Ascending aorta (tissue), 2 donors: ENCODE measurements at regions not wholly inside any gene's neighbourhood (a gene's known extent, or its start where the extent isn't known, plus 50 kb on each side); places are given as distances from the start of the nearest gene placed in this dataset.

ENCODE experiments used
- DNase-seq, 2 donors: peaks; one replicate each; pipeline ENCODE4 v3.0.0-alpha.2; 2019; ENCODE audit warnings: low spot score in 2 of 2
- H3K27ac ChIP-seq, 2 donors: fragments of 200-600 bp; sonication (generic); one replicate each; pipeline ENCODE4 v1.5.1; 2016 to 2017; ENCODE audit warnings: mild to moderate bottlenecking in 1 of 2
- H3K27me3 ChIP-seq: fragments of 200-600 bp; sonication (generic); one replicate; pipeline ENCODE4 v1.5.1; 2017
- H3K36me3 ChIP-seq, 2 donors: fragments of 200-600 bp; sonication (generic); one replicate each; pipeline ENCODE4 v1.5.1; 2016
- H3K4me1 ChIP-seq, 2 donors: fragments of 200-600 bp; sonication (generic); one replicate each; pipeline ENCODE4 v1.5.1; 2016 to 2017; ENCODE audit warnings: mild to moderate bottlenecking in 1 of 2
- H3K4me3 ChIP-seq, 2 donors: fragments of 200-600 bp; sonication (generic); one replicate each; pipeline ENCODE4 v1.5.1; 2016 to 2017; ENCODE audit warnings: mild to moderate bottlenecking in 1 of 2
- H3K9me3 ChIP-seq, 2 donors: fragments of 200-600 bp; sonication (generic); one replicate each; pipeline ENCODE4 v1.5.1; 2016
- intact Hi-C: fragments of 100-400 bp; cut with DNase I; formaldehyde crosslinking; loops from one replicate; pipeline ENCODE4 v1.15.1; 2023
- TF ChIP-seq, protein P1 (sequence below), 3 experiments: fragments of 200-600 bp in 2 of 3; fragments of 450-650 bp in 1 of 3; sonication (generic) in 2 of 3; IDR thresholded peaks; one replicate each; pipeline ENCODE4 v1.5.1; 2016 to 2019; ENCODE audit warnings: antibody characterized with exemption in 3 of 3, mild to moderate bottlenecking in 1 of 3, moderate library complexity in 1 of 3

DNA sequence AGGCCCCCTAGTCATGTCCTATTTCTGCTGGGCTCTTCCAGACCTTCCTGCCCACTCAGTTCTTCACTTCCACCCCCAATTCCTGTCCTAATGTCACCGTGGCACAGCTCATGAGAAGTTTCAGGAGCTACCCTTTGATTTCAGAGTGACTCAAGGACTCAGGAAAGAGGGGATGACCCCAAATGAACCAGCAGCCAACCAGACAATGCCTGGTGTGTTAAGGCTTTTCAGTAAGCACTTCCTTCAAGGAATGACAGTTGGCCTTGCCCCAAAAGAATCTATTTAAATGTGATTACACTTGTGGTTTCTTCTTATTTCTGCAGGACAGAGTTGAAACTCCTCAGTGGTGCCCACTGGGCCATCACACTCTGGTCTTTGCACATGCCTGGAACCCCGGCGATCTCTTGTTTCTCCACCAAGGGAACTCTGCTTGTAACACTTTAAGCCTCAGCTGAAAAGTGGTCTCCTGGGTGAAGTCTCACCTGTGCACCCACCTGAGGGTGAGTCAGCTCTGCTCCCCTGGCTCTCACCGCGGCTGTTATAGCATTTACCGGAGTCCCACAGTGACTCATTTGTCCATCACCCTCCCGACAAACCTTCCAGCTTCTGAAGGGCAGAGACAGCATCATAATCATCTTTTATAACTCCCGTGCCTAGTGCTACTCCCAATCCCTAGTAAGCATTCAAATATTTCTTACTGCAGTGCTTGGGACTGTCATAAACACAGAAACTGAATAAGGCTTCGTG is 123.0 kb upstream of the SVIL start:
- Histone ChIP-seq H3K27me3 (no peaks in the 10 kb centered on the region), H3K27ac (no peak overlapping the region), H3K4me1 (no peaks in the 10 kb centered on the region), H3K36me3 (no peaks in the 10 kb centered on the region), H3K4me3 (no peak overlapping the region), H3K9me3 (no peaks in the 10 kb centered on the region)
- intact Hi-C loops, result no loop called here
- TF ChIP-seq, protein P1, sequence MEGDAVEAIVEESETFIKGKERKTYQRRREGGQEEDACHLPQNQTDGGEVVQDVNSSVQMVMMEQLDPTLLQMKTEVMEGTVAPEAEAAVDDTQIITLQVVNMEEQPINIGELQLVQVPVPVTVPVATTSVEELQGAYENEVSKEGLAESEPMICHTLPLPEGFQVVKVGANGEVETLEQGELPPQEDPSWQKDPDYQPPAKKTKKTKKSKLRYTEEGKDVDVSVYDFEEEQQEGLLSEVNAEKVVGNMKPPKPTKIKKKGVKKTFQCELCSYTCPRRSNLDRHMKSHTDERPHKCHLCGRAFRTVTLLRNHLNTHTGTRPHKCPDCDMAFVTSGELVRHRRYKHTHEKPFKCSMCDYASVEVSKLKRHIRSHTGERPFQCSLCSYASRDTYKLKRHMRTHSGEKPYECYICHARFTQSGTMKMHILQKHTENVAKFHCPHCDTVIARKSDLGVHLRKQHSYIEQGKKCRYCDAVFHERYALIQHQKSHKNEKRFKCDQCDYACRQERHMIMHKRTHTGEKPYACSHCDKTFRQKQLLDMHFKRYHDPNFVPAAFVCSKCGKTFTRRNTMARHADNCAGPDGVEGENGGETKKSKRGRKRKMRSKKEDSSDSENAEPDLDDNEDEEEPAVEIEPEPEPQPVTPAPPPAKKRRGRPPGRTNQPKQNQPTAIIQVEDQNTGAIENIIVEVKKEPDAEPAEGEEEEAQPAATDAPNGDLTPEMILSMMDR (IDR thresholded peaks at IDR 0.05), result no peak
- no peak for DNase-seq

DNA sequence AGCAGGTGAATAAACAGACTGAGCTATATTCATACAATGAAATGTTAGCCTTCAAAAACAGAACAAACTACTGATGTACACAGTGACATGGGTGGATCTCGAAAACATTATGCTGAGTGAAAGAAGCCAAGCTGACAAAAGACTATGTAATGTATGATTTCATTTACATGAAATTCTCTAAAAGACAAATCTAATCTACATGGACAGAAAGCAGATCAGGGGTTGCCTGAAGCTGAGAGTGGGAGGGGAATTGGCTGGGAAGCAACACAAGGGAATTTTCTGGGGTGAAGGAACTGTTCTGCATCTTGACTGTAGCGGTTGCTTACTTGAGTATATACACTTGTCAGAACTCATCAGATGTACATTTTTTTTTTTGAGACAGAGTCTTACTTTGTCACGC is 121.7 kb upstream of the SVIL start:
- peaks cover 0 to under 1% of the 10 kb centered on the region in 2 donors for H3K4me1 ChIP-seq
- DNase-seq, result no peak
- no peak overlapping the region for H3K27ac ChIP-seq
- intact Hi-C loops, result no loop called here
- no peak overlapping the region for H3K4me3 ChIP-seq
- H3K9me3 ChIP-seq, result no peaks in the 10 kb centered on the region
- no peaks in the 10 kb centered on the region for H3K36me3 ChIP-seq
- TF ChIP-seq, protein P1 (IDR thresholded peaks at IDR 0.05), result no peak
- H3K27me3 ChIP-seq, result no peaks in the 10 kb centered on the region

DNA sequence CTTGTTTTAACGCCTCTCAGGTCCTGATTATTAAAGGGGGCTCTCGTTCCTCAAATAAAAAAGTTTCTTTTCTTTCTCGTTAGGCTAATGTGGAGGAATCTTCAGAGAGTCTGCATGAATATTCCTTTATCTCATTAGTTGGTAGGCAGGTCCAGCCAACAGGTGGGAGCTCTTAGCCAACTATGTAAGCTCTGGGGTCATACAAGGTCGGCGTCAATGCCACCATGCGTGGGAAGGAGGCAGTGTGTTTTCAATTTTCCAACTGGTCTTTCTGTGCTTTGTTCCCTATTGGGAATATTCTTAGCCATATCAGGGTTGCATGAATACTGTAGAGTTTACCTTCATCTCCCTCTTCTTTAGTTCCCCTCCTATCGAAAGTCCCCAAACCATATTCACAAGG is 118.5 kb upstream of the SVIL start:
- Histone ChIP-seq H3K4me1 (peaks cover 0 to 8% of the 10 kb centered on the region in 2 donors), H3K4me3 (no peak overlapping the region), H3K27ac (no peak overlapping the region), H3K9me3 (no peaks in the 10 kb centered on the region), H3K27me3 (no peaks in the 10 kb centered on the region), H3K36me3 (no peaks in the 10 kb centered on the region)
- DNase-seq, result no peak
- intact Hi-C loops, result no loop called here
- TF ChIP-seq, protein P1 (IDR thresholded peaks at IDR 0.05), result no peak

DNA sequence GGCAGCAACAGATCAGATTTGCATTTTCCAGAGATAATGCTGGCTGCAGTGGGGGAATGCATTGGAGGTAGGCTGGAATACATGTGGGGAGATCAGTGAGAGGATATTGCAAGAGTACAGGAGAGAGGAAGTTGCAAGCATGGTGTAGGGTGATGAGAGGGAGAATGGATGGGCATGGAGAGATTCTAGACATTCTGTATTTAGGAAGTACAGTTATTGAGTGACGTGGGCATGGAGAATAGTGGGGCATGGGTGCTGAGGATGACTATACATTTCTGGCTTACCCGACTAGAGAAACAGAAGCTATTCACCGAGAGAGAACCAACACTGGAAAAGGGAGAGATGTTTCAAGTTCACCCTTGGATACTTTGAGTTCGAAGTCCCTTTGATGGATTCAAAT is 116.9 kb upstream of the SVIL start:
- no peaks in the 10 kb centered on the region for H3K9me3 ChIP-seq
- H3K4me1 ChIP-seq, result peaks cover under 1 to 8% of the 10 kb centered on the region in 2 donors
- intact Hi-C loops, result no loop called here
- H3K27me3 ChIP-seq, result no peaks in the 10 kb centered on the region
- H3K36me3 ChIP-seq, result no peaks in the 10 kb centered on the region
- H3K4me3 ChIP-seq, result no peak overlapping the region
- H3K27ac ChIP-seq, result no peak overlapping the region
- TF ChIP-seq, protein P1 (IDR thresholded peaks at IDR 0.05), result no peak
- no peak for DNase-seq

DNA sequence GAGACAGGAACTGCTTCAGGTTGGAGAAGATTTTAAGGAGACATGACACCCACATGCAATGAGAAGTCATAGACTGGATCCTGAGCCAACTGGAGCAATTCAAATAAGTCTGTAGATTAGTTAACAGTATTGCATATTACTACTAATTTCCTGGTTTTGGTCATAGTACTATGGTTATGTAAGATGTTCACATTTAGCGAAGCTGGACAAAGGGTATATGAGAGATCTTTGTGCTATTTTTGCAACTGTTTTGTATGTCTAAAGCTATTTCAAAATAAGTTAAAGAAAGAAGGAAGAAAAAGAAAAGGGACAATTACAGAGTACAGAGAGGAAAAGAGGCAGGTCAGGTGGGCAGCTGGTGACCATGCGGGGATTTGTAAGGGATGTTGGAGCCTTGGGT is 116.5 kb upstream of the SVIL start:
- Histone ChIP-seq H3K27ac (peak overlapping the region in 1 of 2 donors; percentile 25), H3K9me3 (no peaks in the 10 kb centered on the region), H3K27me3 (no peaks in the 10 kb centered on the region), H3K4me1 (peaks cover 5 to 13% of the 10 kb centered on the region in 2 donors), H3K36me3 (no peaks in the 10 kb centered on the region), H3K4me3 (no peak overlapping the region)
- TF ChIP-seq, protein P1 (IDR thresholded peaks at IDR 0.05), result no peak
- intact Hi-C loops, result no loop called here
- no peak for DNase-seq
